Right lobe of liver (tissue), 6 donors: ENCODE measurements at regions not wholly inside any gene's neighbourhood (a gene's known extent, or its start where the extent isn't known, plus 50 kb on each side); places are given as distances from the start of the nearest gene placed in this dataset.

Experiments
- ATAC-seq, 4 donors: fragments of 200-7000 bp; cut with Tn5 transposase; one replicate each; pipeline ENCODE4 v1.9.1; 2020; ENCODE audit warnings: mild to moderate bottlenecking in 4 of 4, moderate library complexity in 4 of 4
- DNase-seq, 3 donors: peaks; one replicate each; pipeline ENCODE4 v3.0.0-alpha.2; 2020
- H3K27ac ChIP-seq, 3 donors: fragments of 200-600 bp; one replicate each; pipeline ENCODE4 v1.8.0; 2022
- H3K27me3 ChIP-seq, 2 donors: fragments of 200-600 bp; one replicate each; pipeline ENCODE4 v1.8.0; 2022
- H3K36me3 ChIP-seq, 4 donors: fragments of 200-600 bp; sonication (generic) in 1 of 4; one replicate each; pipeline versions ENCODE4 v1.5.1 to v1.8.0; 2017 to 2022; ENCODE audit warnings: control low read depth in 1 of 4
- H3K4me1 ChIP-seq, 4 donors: fragments of 200-600 bp; sonication (generic) in 1 of 4; one replicate each; pipeline versions ENCODE4 v1.5.1 to v1.8.0; 2017 to 2022; ENCODE audit warnings: control low read depth in 1 of 4
- H3K4me3 ChIP-seq, 3 donors: fragments of 200-600 bp; one replicate each; pipeline ENCODE4 v1.8.0; 2022
- H3K9me3 ChIP-seq, 4 donors: fragments of 200-600 bp; sonication (generic) in 1 of 4; one replicate each; pipeline versions ENCODE4 v1.5.1 to v1.8.0; 2017 to 2022; ENCODE audit warnings: control low read depth in 1 of 4
- POLR2A ChIP-seq: fragments of 450-650 bp; IDR thresholded peaks from one replicate; pipeline ENCODE4 v1.6.1; 2017; ENCODE audit warnings: antibody characterized with exemption, mild to moderate bottlenecking
- WGBS: methylation state at CpG from one replicate; pipeline ENCODE4 v1.1.6; 2018; ENCODE audit warnings: low coverage, low lambda C conversion rate; ENCODE audit not compliant: insufficient coverage; ENCODE audit errors: missing lambda C conversion rate; 5-methylcytosine and 5-hydroxymethylcytosine counted together
- intact Hi-C, 2 donors: fragments of 100-400 bp; cut with DNase I; formaldehyde crosslinking; loops; one replicate each; pipeline versions ENCODE4 v1.11.2 to v1.14.1; 2022
- TF ChIP-seq, protein P1 (sequence below), 4 donors: fragments of 200-600 bp in 3 of 4; fragments of 450-650 bp in 1 of 4; IDR thresholded peaks; one replicate each; pipeline versions ENCODE4 v1.5.1 to v1.8.0; 2016 to 2022; ENCODE audit warnings: antibody characterized with exemption in 4 of 4, mild to moderate bottlenecking in 2 of 4
- donor health status: DM: no; HTN: yes; CAD: no.
- donor health status: DM: no; HTN: no; CAD: no.
- donor health status: DM: no; HTN: no; CAD: no.
- donor health status: DM: no; HTN: yes; CAD: no.
- donor health status: DM: no; HTN: yes; CAD: no.

DNA sequence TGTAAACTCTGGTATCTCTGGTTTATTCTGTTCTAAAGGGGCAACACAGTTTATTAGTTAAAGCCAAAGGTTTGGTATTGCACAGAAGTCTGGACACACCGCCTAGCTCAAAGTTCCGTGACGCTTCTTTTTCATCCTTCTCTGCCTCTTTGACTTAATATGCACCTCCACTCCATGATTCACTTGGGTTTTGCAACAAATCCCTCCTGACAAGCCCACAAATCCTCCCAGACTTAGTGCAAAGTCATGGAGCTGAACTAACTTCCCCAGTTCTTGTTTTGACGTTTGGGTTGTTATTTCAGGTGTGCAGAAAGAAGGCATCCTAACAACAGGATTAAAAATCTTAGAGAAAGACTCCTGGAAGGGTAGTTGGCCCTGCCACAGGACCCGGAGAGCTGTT, 441.6 kb upstream of the DMAC1 start:
- DNase-seq, result no peak
- H3K27ac ChIP-seq, result no peak overlapping the region
- no peaks in the 10 kb centered on the region for H3K9me3 ChIP-seq
- H3K4me3 ChIP-seq, result no peak overlapping the region
- no peaks in the 10 kb centered on the region for H3K36me3 ChIP-seq
- TF ChIP-seq POLR2A, result no peak
- TF ChIP-seq, protein P1, sequence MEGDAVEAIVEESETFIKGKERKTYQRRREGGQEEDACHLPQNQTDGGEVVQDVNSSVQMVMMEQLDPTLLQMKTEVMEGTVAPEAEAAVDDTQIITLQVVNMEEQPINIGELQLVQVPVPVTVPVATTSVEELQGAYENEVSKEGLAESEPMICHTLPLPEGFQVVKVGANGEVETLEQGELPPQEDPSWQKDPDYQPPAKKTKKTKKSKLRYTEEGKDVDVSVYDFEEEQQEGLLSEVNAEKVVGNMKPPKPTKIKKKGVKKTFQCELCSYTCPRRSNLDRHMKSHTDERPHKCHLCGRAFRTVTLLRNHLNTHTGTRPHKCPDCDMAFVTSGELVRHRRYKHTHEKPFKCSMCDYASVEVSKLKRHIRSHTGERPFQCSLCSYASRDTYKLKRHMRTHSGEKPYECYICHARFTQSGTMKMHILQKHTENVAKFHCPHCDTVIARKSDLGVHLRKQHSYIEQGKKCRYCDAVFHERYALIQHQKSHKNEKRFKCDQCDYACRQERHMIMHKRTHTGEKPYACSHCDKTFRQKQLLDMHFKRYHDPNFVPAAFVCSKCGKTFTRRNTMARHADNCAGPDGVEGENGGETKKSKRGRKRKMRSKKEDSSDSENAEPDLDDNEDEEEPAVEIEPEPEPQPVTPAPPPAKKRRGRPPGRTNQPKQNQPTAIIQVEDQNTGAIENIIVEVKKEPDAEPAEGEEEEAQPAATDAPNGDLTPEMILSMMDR (IDR thresholded peaks at IDR 0.05), result no peak
- no peak for ATAC-seq
- intact Hi-C loops, result no loop called here
- H3K4me1 ChIP-seq, result no peaks in the 10 kb centered on the region
- 60% methylated on average over 5 of the region's 5 CpGs for WGBS
- H3K27me3 ChIP-seq, result no peaks in the 10 kb centered on the region

DNA sequence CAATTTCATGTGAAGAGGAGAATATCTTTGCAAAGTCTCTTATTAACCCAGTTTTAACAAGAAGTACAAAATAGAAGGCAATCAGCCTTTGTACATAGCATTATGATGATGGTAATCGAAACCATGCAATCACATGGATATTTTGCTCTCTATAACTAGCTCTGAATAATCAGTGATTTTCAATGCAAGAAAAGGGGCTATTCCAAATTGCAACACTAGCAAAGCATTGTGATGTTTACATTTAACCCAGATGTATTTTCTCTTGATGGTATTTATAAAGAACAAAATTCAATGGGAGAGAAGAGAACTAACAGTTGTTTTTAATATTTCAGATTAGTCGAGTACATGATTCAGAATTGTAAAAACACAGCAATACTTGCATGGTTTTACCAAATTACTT, 437.5 kb upstream of the DMAC1 start:
- no peak overlapping the region for H3K27ac ChIP-seq
- TF ChIP-seq POLR2A, result no peak
- TF ChIP-seq, protein P1 (IDR thresholded peaks at IDR 0.05), result no peak
- no peak for DNase-seq
- H3K4me1 ChIP-seq, result no peaks in the 10 kb centered on the region
- H3K36me3 ChIP-seq, result no peaks in the 10 kb centered on the region
- ATAC-seq, result no peak
- H3K27me3 ChIP-seq, result no peaks in the 10 kb centered on the region
- no peak overlapping the region for H3K4me3 ChIP-seq
- intact Hi-C loops, result no loop called here
- WGBS, result 79% methylated on average over 2 of the region's 2 CpGs
- no peaks in the 10 kb centered on the region for H3K9me3 ChIP-seq

DNA sequence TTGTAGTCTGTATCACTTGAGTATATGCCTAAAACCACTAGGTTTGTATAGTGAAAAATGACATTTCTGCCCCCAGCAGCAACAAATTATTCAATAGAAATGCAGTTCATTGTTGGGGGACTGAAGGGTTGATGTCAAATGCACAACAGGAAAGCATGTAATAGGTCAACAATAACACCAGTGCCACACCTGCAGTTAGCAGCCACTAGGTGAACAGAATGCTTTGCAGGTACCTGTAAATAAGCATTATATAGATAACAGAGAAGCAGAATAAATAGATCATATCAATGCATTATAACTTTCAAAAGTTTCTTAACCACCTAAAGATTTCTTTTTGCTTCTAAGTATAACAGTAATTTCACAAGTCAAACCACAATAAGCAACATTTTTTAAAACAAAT, 435.9 kb upstream of the DMAC1 start:
- Histone ChIP-seq H3K27ac (no peak overlapping the region), H3K27me3 (no peaks in the 10 kb centered on the region), H3K4me1 (no peaks in the 10 kb centered on the region), H3K4me3 (no peak overlapping the region), H3K36me3 (no peaks in the 10 kb centered on the region), H3K9me3 (no peaks in the 10 kb centered on the region)
- no peak for TF ChIP-seq POLR2A
- TF ChIP-seq, protein P1 (IDR thresholded peaks at IDR 0.05), result no peak
- ATAC-seq (no peak), DNase-seq (no peak)
- intact Hi-C loops, result no loop called here

DNA sequence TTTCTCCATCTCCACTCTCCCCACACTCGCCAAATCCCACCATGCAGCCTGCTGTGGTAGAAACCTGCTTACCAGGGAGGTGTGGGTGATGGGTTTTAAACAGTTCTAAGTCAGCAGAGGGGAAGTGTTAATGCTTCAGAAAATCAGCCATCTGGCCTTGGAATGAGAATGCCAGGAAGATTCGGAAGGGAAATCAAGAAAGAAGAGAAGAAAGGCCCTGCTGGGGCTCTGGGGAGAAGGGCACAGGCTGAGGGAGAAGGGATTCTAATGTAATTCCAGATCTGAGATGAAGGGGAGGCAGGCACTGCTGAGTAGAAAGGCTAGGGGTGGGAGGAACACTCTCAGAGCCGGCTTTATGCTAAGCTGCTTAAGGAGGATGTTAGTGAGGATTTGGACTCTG, 434.7 kb upstream of the DMAC1 start:
- TF ChIP-seq POLR2A, result no peak
- TF ChIP-seq, protein P1 (IDR thresholded peaks at IDR 0.05), result no peak
- ATAC-seq (no peak), DNase-seq (no peak)
- H3K4me3 ChIP-seq, result no peak overlapping the region
- no peaks in the 10 kb centered on the region for H3K4me1 ChIP-seq
- H3K27ac ChIP-seq, result no peak overlapping the region
- no peaks in the 10 kb centered on the region for H3K36me3 ChIP-seq
- no peaks in the 10 kb centered on the region for H3K9me3 ChIP-seq
- no peaks in the 10 kb centered on the region for H3K27me3 ChIP-seq
- 44% methylated on average over 3 of the region's 3 CpGs for WGBS
- intact Hi-C loops, result no loop called here

DNA sequence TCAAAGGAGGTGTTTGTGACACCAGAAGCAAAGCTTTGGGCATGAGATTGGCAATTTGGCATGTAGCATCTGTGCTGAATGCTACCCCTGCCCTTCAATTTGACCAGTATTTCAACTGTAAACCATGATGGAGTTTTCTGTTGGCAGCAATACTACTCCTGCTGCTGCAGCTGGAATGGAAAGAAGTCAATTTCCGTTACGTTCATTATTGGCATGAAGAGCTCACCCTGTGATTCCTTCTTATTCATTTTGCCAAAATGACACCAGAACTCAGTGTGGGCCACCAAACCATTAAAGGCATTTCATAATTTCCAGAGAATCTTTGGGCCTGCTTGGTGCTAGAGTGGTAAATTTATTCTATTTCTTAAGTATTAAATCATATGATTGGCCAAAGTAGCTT, 433.1 kb upstream of the DMAC1 start:
- intact Hi-C loops, result no loop called here
- no peaks in the 10 kb centered on the region for H3K9me3 ChIP-seq
- no peaks in the 10 kb centered on the region for H3K36me3 ChIP-seq
- no peaks in the 10 kb centered on the region for H3K4me1 ChIP-seq
- H3K4me3 ChIP-seq, result no peak overlapping the region
- ATAC-seq, result no peak
- no peak for DNase-seq
- WGBS, result 79% methylated on average over 2 of the region's 2 CpGs
- TF ChIP-seq POLR2A, result no peak
- TF ChIP-seq, protein P1 (IDR thresholded peaks at IDR 0.05), result no peak
- no peak overlapping the region for H3K27ac ChIP-seq
- no peaks in the 10 kb centered on the region for H3K27me3 ChIP-seq
